ENCODE measurements at regions not wholly inside any gene's neighbourhood (a gene's known extent, or its start where the extent isn't known, plus 50 kb on each side); places are given as distances from the start of the nearest gene placed in this dataset.

DNA sequence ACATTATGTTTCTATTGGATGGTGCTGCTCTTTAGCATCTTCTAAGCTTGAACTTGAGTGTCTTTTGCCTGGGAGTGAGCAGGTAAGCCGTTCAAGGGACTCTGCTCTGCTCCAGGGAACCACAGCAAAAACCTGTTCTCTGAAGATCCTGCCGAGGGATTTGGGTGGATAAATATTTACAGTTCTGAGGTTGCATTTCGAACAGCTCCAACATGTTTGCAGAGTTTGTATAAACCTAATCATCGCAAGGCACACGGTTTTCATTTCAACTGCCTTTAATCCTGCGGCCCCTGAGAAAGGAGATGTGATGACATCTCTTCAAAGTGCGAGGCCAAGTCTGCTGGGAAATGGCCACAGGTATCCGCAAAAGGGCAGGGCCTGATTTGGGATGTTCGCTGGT is 293.4 kb downstream of the TFAP2C start:
- intact Hi-C loops (cut with micrococcal nuclease; ENCODE audit: unreplicated experiment), result no loop called here
- no peak for TF ChIP-seq POLR2AphosphoS5 (IDR thresholded peaks at IDR 0.05; ENCODE audit: low read depth, low read length)
- TF ChIP-seq TCF7L2 (IDR thresholded peaks at IDR 0.05; ENCODE audit: low read depth, low read length), result no peak
- no peak for TF ChIP-seq REST (IDR thresholded peaks at IDR 0.05; ENCODE audit: insufficient read depth in 1 of 2, low read depth in 2 of 2, low read length in 1 of 2)
- TF ChIP-seq CTCF (IDR thresholded peaks at IDR 0.05), result no peak
- TF ChIP-seq SIN3A (IDR thresholded peaks at IDR 0.05; ENCODE audit: borderline replicate concordance, insufficient read depth, low read depth, low read length), result no peak
- Histone ChIP-seq H3K27me3 (ENCODE audit: control insufficient read depth, insufficient read depth, low read length) (peaks cover 5% of the 10 kb centered on the region), H3K9me3 (ENCODE audit: control insufficient read depth, insufficient read depth, low read depth, low read length) (no peaks in the 10 kb centered on the region), H3K36me3 (ENCODE audit: control insufficient read depth, insufficient read depth, low read length) (no peaks in the 10 kb centered on the region), H3K27ac (ENCODE audit: low read length) (no peak overlapping the region), H3K4me3 (ENCODE audit: low read depth in 2 of 2, low read length in 2 of 2) (no peak overlapping the region), H3K4me1 (ENCODE audit: control insufficient read depth, insufficient read depth, low read length) (no peaks in the 10 kb centered on the region)
- ChIA-PET CTCF (no interaction called here), POLR2A (no interaction called here)
- DNase-seq (ENCODE audit: low read depth, low spot score), result no peak
- in situ Hi-C loops (cut with HindIII; ENCODE audit: low pct_unique_long_range_greater_than_20kb, low sequenced_read_pairs), result no loop called here
- ATAC-seq, result no peak
- no TSS peak for BruUV-seq (replicated peaks)

DNA sequence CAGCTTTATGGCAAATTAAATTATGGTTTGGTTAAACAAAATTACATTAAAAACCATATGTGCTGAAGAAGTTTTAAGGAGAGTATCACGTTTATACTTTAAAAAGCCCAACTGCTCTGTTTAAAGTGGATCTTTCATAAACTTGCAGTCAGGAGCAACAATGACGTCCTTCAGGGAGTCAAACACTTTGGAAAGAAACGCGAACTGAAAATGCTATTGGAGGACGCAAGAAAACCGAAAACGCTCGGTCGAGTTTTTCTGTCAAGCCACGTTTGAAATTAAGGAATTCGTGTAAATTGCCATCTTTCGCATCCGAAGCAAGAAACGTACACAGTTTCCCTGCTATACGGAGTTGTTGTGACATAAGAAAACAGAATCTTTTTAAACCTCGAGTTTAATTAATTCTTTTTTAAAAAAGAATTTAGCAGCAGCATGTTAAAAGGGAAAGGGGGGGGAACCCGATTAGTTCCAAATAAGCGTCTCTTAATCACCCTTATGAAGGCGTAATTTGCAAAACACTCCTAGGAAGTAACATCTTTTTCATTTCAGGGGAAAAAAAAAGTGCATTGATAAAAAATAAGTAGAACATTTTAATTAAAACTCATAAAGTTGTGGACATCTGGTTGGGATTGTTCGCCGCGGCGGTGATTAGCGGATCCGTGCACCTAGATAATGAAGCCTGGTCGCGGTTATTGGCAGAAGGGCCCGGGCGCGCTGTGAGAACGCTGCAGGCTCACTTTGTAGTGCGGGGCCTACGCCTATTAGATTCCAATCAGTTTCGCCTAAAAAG is 295.4 kb downstream of the TFAP2C start:
- Histone ChIP-seq H3K27ac (ENCODE audit: low read length) (no peak overlapping the region), H3K4me3 (ENCODE audit: low read depth in 2 of 2, low read length in 2 of 2) (no peak overlapping the region), H3K4me1 (ENCODE audit: control insufficient read depth, insufficient read depth, low read length) (no peaks in the 10 kb centered on the region), H3K36me3 (ENCODE audit: control insufficient read depth, insufficient read depth, low read length) (no peaks in the 10 kb centered on the region), H3K27me3 (ENCODE audit: control insufficient read depth, insufficient read depth, low read length) (peaks cover 5% of the 10 kb centered on the region), H3K9me3 (ENCODE audit: control insufficient read depth, insufficient read depth, low read depth, low read length) (no peaks in the 10 kb centered on the region)
- CTCF ChIA-PET, result no interaction called here
- POLR2A ChIA-PET, result no interaction called here
- in situ Hi-C loops (cut with HindIII; ENCODE audit: low pct_unique_long_range_greater_than_20kb, low sequenced_read_pairs) (no loop called here), intact Hi-C loops (cut with micrococcal nuclease; ENCODE audit: unreplicated experiment) (no loop called here)
- no peak for TF ChIP-seq TCF7L2 (IDR thresholded peaks at IDR 0.05; ENCODE audit: low read depth, low read length)
- TF ChIP-seq POLR2AphosphoS5 (IDR thresholded peaks at IDR 0.05; ENCODE audit: low read depth, low read length), result no peak
- TF ChIP-seq CTCF (IDR thresholded peaks at IDR 0.05), result no peak
- no peak for TF ChIP-seq REST (IDR thresholded peaks at IDR 0.05; ENCODE audit: insufficient read depth in 1 of 2, low read depth in 2 of 2, low read length in 1 of 2)
- TF ChIP-seq SIN3A (IDR thresholded peaks at IDR 0.05; ENCODE audit: borderline replicate concordance, insufficient read depth, low read depth, low read length), result no peak
- DNase-seq (ENCODE audit: low read depth, low spot score) (no peak), ATAC-seq (no peak)
- no TSS peak for BruUV-seq (replicated peaks)
